A549 (cell line): ENCODE measurements at regions not wholly inside any gene's neighbourhood (a gene's known extent, or its start where the extent isn't known, plus 50 kb on each side); places are given as distances from the start of the nearest gene placed in this dataset.

ENCODE experiments used
- ATAC-seq, 2 experiments: fragments of 200-7000 bp in 1 of 2; fragments of >200 bp in 1 of 2; cut with Nextera tagmentation in 1 of 2; cut with Tn5 transposase in 1 of 2; 3 replicates each; pipeline versions ENCODE4 v1.8.0 to v1.9.1; 2018 to 2020; ENCODE audit warnings: mild to moderate bottlenecking in 1 of 2, moderate library complexity in 1 of 2
- CTCF ChIA-PET: fragments of 300-600 bp; sonication (Branson Sonifier 250); formaldehyde crosslinking; extraction: SDS; loops from one replicate; lab custom pipeline; 2021; ENCODE audit warnings: antibody characterized with exemption, inconsistent platforms; lab: Yijun Ruan, JAX
- POLR2A ChIA-PET: fragments of 350-600 bp; formaldehyde crosslinking; extraction: SDS; loops from one replicate; lab custom pipeline; 2021; ENCODE audit warnings: antibody characterized with exemption, inconsistent platforms; lab: Yijun Ruan, JAX
- DNase-seq, 2 experiments: peaks; one replicate each; pipeline versions ENCODE4 v3.0.0 to v3.0.0-alpha.2; 2011 to 2016; ENCODE audit warnings: low read depth in 1 of 2, low spot score in 1 of 2
- FAIRE-seq: peaks from 2 replicates; lab custom pipeline; 2011; peaks lifted over from hg19 to GRCh38; lab: Jason Lieb, UNC
- H3K27ac ChIP-seq, 2 experiments: fragments of >200 bp; sonication (Bioruptor Twin); formaldehyde crosslinking; 3 replicates each; pipeline ENCODE4 v1.5.1; 2016 to 2017
- H3K4me1 ChIP-seq: fragments of >200 bp; sonication (Bioruptor Twin); formaldehyde crosslinking; 3 replicates; pipeline ENCODE4 v1.6.1; 2016
- H3K4me2 ChIP-seq: fragments of >200 bp; sonication (Bioruptor Twin); formaldehyde crosslinking; 3 replicates; pipeline ENCODE4 v1.6.1; 2016
- H3K4me3 ChIP-seq: fragments of >200 bp; sonication (Bioruptor Twin); formaldehyde crosslinking; 3 replicates; pipeline ENCODE4 v1.5.1; 2016
- H3K9me3 ChIP-seq: fragments of >200 bp; sonication (Bioruptor Twin); formaldehyde crosslinking; 3 replicates; pipeline ENCODE4 v1.6.1; 2016
- BHLHE40 ChIP-seq: IDR thresholded peaks from 2 replicates; pipeline ENCODE4 v1.6.1; 2012; ENCODE audit warnings: low read depth, low read length, inconsistent platforms
- CEBPB ChIP-seq, 2 experiments: fragments of >200 bp in 1 of 2; sonication (Bioruptor Twin) in 1 of 2; formaldehyde crosslinking in 1 of 2; IDR thresholded peaks; 2 replicates each; pipeline ENCODE4 v1.6.1; 2012 to 2016
- EHF ChIP-seq: fragments of 250-450 bp; sonication (Bioruptor Pico); IDR thresholded peaks from 2 replicates; pipeline ENCODE4 v1.5.0; 2020; ENCODE audit warnings: mild to moderate bottlenecking
- FOSB ChIP-seq: fragments of 250-450 bp; sonication (Bioruptor Pico); IDR thresholded peaks from 2 replicates; pipeline ENCODE4 v1.5.0; 2020; ENCODE audit warnings: mild to moderate bottlenecking, moderate library complexity
- FOSL2 ChIP-seq, 2 experiments: fragments of 450-650 bp in 1 of 2; fragments of >200 bp in 1 of 2; sonication (Bioruptor Twin) in 1 of 2; formaldehyde crosslinking; IDR thresholded peaks; 2 replicates each; pipeline versions ENCODE4 v1.5.0 to v1.6.1; 2016 to 2020; ENCODE audit warnings: mild to moderate bottlenecking in 1 of 2, moderate library complexity in 1 of 2
- HEYL ChIP-seq: fragments of 250-450 bp; sonication (Bioruptor Pico); IDR thresholded peaks from 2 replicates; pipeline ENCODE4 v1.8.0; 2021; ENCODE audit warnings: mild to moderate bottlenecking, moderate library complexity
- HOXB13 ChIP-seq: fragments of 250-450 bp; sonication (Bioruptor Pico); IDR thresholded peaks from 2 replicates; pipeline ENCODE4 v1.5.0; 2020; ENCODE audit warnings: low read depth, mild to moderate bottlenecking, moderate library complexity
- HOXB5 ChIP-seq: fragments of 250-450 bp; sonication (Bioruptor Pico); IDR thresholded peaks from 2 replicates; pipeline ENCODE4 v1.5.0; 2020; ENCODE audit warnings: mild to moderate bottlenecking, moderate library complexity
- KDM5A ChIP-seq: fragments of 200-600 bp; sonication (generic); IDR thresholded peaks from 2 replicates; pipeline ENCODE4 v1.6.1; 2016; ENCODE audit warnings: antibody characterized with exemption, mild to moderate bottlenecking
- MAFK ChIP-seq: fragments of 450-650 bp; IDR thresholded peaks from 2 replicates; pipeline ENCODE4 v1.6.1; 2014; ENCODE audit not compliant: partially characterized antibody
- NFE2L2 ChIP-seq: fragments of 150-350 bp; conservative IDR thresholded peaks from 2 replicates; pipeline ENCODE4 v1.6.1; 2014; ENCODE audit warnings: low read length
- POLR2AphosphoS2 ChIP-seq: conservative IDR thresholded peaks from 2 replicates; pipeline ENCODE4 v1.6.1; 2012; ENCODE audit warnings: low read length, improper control_type of control experiment, inconsistent platforms
- RAD21 ChIP-seq, 2 experiments: fragments of >200 bp in 1 of 2; sonication (Bioruptor Twin) in 1 of 2; formaldehyde crosslinking in 1 of 2; IDR thresholded peaks in 1 of 2; conservative IDR thresholded peaks in 1 of 2; 2 replicates in 1 of 2; 3 replicates in 1 of 2; pipeline ENCODE4 v1.6.1; 2012 to 2018; ENCODE audit warnings: inconsistent platforms in 1 of 2
- RARB ChIP-seq: fragments of 250-450 bp; sonication (Bioruptor Pico); IDR thresholded peaks from 2 replicates; pipeline ENCODE4 v1.8.0; 2021; ENCODE audit warnings: mild to moderate bottlenecking, moderate library complexity
- TP53 ChIP-seq: fragments of 250-450 bp; sonication (Bioruptor Pico); IDR thresholded peaks from 2 replicates; pipeline ENCODE4 v1.5.0; 2021; ENCODE audit warnings: mild to moderate bottlenecking, moderate library complexity
- ZC3H11A ChIP-seq: fragments of 450-650 bp; IDR thresholded peaks from 2 replicates; pipeline ENCODE4 v1.6.1; 2014; ENCODE audit warnings: antibody characterized with exemption, mild to moderate bottlenecking
- ZSCAN20 ChIP-seq: fragments of 250-450 bp; sonication (Bioruptor Pico); IDR thresholded peaks from 2 replicates; pipeline ENCODE4 v1.8.0; 2022; ENCODE audit warnings: mild to moderate bottlenecking, moderate library complexity
- WGBS: methylation state at CpG from one replicate; pipeline ENCODE4 v1.1.6; 2017; ENCODE audit errors: missing lambda C conversion rate; 5-methylcytosine and 5-hydroxymethylcytosine counted together
- TF ChIP-seq, protein P1 (sequence below): fragments of 250-450 bp; sonication (Bioruptor Pico); IDR thresholded peaks from 2 replicates; pipeline ENCODE4 v1.5.0; 2020; ENCODE audit warnings: low read depth, mild to moderate bottlenecking, moderate library complexity
- TF ChIP-seq, protein P2 (sequence below): fragments of 250-450 bp; sonication (Bioruptor Pico); IDR thresholded peaks from 2 replicates; pipeline ENCODE4 v1.5.0; 2021; ENCODE audit warnings: mild to moderate bottlenecking, moderate library complexity, borderline replicate concordance
- TF ChIP-seq, protein P3 (sequence below): fragments of >200 bp; sonication (Bioruptor Twin); formaldehyde crosslinking; IDR thresholded peaks from 3 replicates; pipeline ENCODE4 v1.5.1; 2016
- TF ChIP-seq, protein P4 (sequence below): IDR thresholded peaks from 2 replicates; pipeline ENCODE4 v1.6.1; 2012
- TF ChIP-seq, protein P5 (sequence below): IDR thresholded peaks from 2 replicates; pipeline ENCODE4 v1.6.1; 2012
- TF ChIP-seq, protein P6 (sequence below): fragments of >200 bp; sonication (Bioruptor Twin); formaldehyde crosslinking; IDR thresholded peaks from 3 replicates; pipeline ENCODE4 v1.6.1; 2016

DNA sequence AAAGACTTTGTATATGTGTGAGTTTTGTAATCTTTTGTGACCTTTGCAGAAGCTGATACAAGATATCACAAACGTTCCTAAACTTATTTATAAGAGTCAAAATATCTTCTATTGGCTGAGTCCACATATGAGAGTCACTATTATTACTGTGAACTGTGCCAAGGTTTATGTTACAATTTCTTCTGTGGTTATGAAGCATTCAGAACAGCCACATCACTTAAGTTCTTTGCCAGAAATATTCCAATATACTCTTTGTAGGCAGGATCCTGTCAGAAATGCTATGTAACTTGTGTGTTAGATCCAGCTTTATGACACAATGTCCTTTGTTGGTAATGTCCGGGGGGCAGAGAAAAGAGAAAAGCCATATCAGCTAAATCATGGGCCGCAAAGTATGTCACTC is 1030.3 kb upstream of the AMELY start:
- H3K9me3 ChIP-seq: no peaks in the 10 kb centered on the region
- no peak overlapping the region for H3K4me2 ChIP-seq
- ChIA-PET POLR2A (no interaction called here), CTCF (no interaction called here)
- H3K27ac ChIP-seq: no peak overlapping the region
- no peaks in the 10 kb centered on the region for H3K4me1 ChIP-seq
- FAIRE-seq (no peak), ATAC-seq (no peak), DNase-seq (no peak)
- TF ChIP-seq, protein P1, sequence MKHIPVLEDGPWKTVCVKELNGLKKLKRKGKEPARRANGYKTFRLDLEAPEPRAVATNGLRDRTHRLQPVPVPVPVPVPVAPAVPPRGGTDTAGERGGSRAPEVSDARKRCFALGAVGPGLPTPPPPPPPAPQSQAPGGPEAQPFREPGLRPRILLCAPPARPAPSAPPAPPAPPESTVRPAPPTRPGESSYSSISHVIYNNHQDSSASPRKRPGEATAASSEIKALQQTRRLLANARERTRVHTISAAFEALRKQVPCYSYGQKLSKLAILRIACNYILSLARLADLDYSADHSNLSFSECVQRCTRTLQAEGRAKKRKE: no peak
- TF ChIP-seq, protein P2, sequence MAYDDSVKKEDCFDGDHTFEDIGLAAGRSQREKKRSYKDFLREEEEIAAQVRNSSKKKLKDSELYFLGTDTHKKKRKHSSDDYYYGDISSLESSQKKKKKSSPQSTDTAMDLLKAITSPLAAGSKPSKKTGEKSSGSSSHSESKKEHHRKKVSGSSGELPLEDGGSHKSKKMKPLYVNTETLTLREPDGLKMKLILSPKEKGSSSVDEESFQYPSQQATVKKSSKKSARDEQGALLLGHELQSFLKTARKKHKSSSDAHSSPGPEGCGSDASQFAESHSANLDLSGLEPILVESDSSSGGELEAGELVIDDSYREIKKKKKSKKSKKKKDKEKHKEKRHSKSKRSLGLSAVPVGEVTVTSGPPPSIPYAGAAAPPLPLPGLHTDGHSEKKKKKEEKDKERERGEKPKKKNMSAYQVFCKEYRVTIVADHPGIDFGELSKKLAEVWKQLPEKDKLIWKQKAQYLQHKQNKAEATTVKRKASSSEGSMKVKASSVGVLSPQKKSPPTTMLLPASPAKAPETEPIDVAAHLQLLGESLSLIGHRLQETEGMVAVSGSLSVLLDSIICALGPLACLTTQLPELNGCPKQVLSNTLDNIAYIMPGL (CRISPR knock-in tag): no peak
- TF ChIP-seq HOXB13: no peak
- TF ChIP-seq TP53 (CRISPR knock-in tag): no peak
- TF ChIP-seq RAD21 (conservative IDR thresholded peaks at IDR 0.05 in 1 of 2, IDR thresholded peaks at IDR 0.05 in 1 of 2): no peak
- TF ChIP-seq ZSCAN20 (CRISPR knock-in tag): no peak
- TF ChIP-seq ZC3H11A: no peak
- no peak for TF ChIP-seq POLR2AphosphoS2
- TF ChIP-seq FOSL2 (IDR thresholded peaks at IDR 0.05): no peak
- TF ChIP-seq FOSL2 (CRISPR knock-in tag; IDR thresholded peaks at IDR 0.05): no peak
- TF ChIP-seq NFE2L2: no peak
- no peak for TF ChIP-seq HEYL (CRISPR knock-in tag)
- TF ChIP-seq BHLHE40: no peak
- TF ChIP-seq RARB (CRISPR knock-in tag): no peak
- 20% methylated on average over 3 of the region's 3 CpGs for WGBS
- no peak overlapping the region for H3K4me3 ChIP-seq

DNA sequence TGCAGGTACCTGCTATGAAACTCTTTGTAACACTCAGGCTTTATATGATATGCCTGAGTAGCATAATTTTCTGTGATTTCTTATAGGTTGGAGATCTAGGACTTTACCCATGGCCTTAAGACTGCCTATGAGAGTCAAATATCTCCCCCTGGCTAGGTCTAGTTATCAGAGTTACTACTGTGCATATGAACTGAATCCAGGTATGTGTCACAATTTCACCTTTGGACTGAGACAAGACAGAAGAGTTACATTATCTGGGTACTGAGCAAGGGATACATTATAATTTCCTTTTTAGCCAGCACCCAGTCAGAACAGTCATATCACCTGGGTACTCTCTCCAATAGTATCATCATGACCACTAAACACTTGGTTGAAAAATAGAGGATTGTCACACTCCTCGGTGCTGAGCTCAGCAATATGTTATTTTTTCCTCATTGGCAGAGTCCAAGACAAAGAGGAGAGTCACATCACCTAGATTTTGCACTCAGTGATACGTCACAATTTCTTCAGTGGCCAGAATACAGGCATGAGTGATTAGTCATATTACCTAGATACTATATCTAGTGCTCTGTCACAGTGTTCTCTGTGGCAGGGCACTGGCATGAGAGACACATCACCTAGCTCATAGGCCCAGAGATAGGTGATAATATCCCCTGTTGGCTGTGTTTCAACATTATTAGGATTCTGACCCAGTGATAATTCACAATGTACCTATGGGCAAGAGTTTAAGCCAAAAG is 1027.6 kb upstream of the AMELY start:
- no peaks in the 10 kb centered on the region for H3K9me3 ChIP-seq

More for the DNA sequence above, 1027.6 kb upstream of the AMELY start:
- POLR2A ChIA-PET: no interaction called here
- ATAC-seq (no peak), FAIRE-seq (no peak), DNase-seq (no peak)
- no peak overlapping the region for H3K4me3 ChIP-seq
- WGBS: 0% methylated on average over 2 of the region's 2 CpGs
- H3K4me1 ChIP-seq: no peaks in the 10 kb centered on the region
- H3K4me2 ChIP-seq: no peak overlapping the region
- TF ChIP-seq MAFK: no peak
- TF ChIP-seq, protein P3, sequence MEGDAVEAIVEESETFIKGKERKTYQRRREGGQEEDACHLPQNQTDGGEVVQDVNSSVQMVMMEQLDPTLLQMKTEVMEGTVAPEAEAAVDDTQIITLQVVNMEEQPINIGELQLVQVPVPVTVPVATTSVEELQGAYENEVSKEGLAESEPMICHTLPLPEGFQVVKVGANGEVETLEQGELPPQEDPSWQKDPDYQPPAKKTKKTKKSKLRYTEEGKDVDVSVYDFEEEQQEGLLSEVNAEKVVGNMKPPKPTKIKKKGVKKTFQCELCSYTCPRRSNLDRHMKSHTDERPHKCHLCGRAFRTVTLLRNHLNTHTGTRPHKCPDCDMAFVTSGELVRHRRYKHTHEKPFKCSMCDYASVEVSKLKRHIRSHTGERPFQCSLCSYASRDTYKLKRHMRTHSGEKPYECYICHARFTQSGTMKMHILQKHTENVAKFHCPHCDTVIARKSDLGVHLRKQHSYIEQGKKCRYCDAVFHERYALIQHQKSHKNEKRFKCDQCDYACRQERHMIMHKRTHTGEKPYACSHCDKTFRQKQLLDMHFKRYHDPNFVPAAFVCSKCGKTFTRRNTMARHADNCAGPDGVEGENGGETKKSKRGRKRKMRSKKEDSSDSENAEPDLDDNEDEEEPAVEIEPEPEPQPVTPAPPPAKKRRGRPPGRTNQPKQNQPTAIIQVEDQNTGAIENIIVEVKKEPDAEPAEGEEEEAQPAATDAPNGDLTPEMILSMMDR: no peak
- TF ChIP-seq CEBPB (IDR thresholded peaks at IDR 0.05): no peak
- TF ChIP-seq, protein P4, sequence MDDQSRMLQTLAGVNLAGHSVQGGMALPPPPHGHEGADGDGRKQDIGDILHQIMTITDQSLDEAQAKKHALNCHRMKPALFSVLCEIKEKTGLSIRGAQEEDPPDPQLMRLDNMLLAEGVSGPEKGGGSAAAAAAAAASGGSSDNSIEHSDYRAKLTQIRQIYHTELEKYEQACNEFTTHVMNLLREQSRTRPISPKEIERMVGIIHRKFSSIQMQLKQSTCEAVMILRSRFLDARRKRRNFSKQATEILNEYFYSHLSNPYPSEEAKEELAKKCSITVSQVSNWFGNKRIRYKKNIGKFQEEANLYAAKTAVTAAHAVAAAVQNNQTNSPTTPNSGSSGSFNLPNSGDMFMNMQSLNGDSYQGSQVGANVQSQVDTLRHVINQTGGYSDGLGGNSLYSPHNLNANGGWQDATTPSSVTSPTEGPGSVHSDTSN: no peak
- TF ChIP-seq, protein P5, sequence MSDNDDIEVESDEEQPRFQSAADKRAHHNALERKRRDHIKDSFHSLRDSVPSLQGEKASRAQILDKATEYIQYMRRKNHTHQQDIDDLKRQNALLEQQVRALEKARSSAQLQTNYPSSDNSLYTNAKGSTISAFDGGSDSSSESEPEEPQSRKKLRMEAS: no peak
- TF ChIP-seq, protein P6, sequence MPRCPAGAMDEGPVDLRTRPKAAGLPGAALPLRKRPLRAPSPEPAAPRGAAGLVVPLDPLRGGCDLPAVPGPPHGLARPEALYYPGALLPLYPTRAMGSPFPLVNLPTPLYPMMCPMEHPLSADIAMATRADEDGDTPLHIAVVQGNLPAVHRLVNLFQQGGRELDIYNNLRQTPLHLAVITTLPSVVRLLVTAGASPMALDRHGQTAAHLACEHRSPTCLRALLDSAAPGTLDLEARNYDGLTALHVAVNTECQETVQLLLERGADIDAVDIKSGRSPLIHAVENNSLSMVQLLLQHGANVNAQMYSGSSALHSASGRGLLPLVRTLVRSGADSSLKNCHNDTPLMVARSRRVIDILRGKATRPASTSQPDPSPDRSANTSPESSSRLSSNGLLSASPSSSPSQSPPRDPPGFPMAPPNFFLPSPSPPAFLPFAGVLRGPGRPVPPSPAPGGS: no peak
- TF ChIP-seq HOXB5 (CRISPR knock-in tag): no peak
- TF ChIP-seq KDM5A: no peak
- no peak for TF ChIP-seq EHF (CRISPR knock-in tag)
- TF ChIP-seq FOSB (CRISPR knock-in tag): no peak
- CTCF ChIA-PET: no interaction called here
- no peak overlapping the region for H3K27ac ChIP-seq
